Fibroblast of mammary gland (primary cell): ENCODE measurements at regions not wholly inside any gene's neighbourhood (a gene's known extent, or its start where the extent isn't known, plus 50 kb on each side); places are given as distances from the start of the nearest gene placed in this dataset.
"Not testable (repeated sequence)": the region's sequence is repeated elsewhere in the genome, so short reads cannot be mapped to it uniquely, and the experiment has no call there.

Experiments
- DNase-seq: peaks from one replicate; pipeline ENCODE4 v3.0.0-alpha.2; 2010; ENCODE audit warnings: low read depth
- H3K4me3 ChIP-seq: 2 replicates; pipeline ENCODE4 v1.5.1; 2011; ENCODE audit warnings: low read depth, mild to moderate bottlenecking, low read length, moderate library complexity; ENCODE audit not compliant: control insufficient read depth
- CTCF ChIP-seq: conservative IDR thresholded peaks from 2 replicates; pipeline ENCODE4 v1.5.1; 2011; ENCODE audit warnings: low read depth, low read length, inconsistent platforms; ENCODE audit not compliant: control insufficient read depth, insufficient read depth

GRCh38 chr16:18161224-18161623 lies 175.3 kb downstream of the NPIPA8 start:
- not testable (repeated sequence) for DNase-seq, H3K4me3 ChIP-seq

GRCh38 chr16:18159185-18159584 lies 177.4 kb downstream of the NPIPA8 start:
- not testable (repeated sequence) for DNase-seq, H3K4me3 ChIP-seq

GRCh38 chr16:18157854-18158253 lies 178.7 kb downstream of the NPIPA8 start:
- not testable (repeated sequence) for H3K4me3 ChIP-seq

GRCh38 chr16:18152832-18153231 lies 183.7 kb downstream of the NPIPA8 start:
- DNase-seq, H3K4me3 ChIP-seq: not testable (repeated sequence)

More at GRCh38 chr16:18157854-18158253, 178.7 kb downstream of the NPIPA8 start:
- DNase-seq = not testable (repeated sequence)

- not testable (repeated sequence) for H3K4me3 ChIP-seq, DNase-seq
Measured at GRCh38 chr16:18148132-18148531, 188.4 kb downstream of the NPIPA8 start.

- H3K4me3 ChIP-seq, DNase-seq: not testable (repeated sequence)
Measured at GRCh38 chr16:18146601-18147142, 189.9 kb downstream of the NPIPA8 start.

GRCh38 chr16:18142066-18142465 lies 194.5 kb downstream of the NPIPA8 start:
- H3K4me3 ChIP-seq, DNase-seq: not testable (repeated sequence)

GRCh38 chr16:18136288-18136687 lies 200.2 kb downstream of the NPIPA8 start:
- not testable (repeated sequence) for DNase-seq, H3K4me3 ChIP-seq

- DNase-seq, H3K4me3 ChIP-seq: not testable (repeated sequence)
Measured at GRCh38 chr16:18135024-18135423, 201.5 kb downstream of the NPIPA8 start.

GRCh38 chr16:18131587-18131986 lies 204.9 kb downstream of the NPIPA8 start:
- not testable (repeated sequence) for DNase-seq, H3K4me3 ChIP-seq
- peak; percentile 40 for TF ChIP-seq CTCF

GRCh38 chr16:18130478-18131120 lies 205.9 kb downstream of the NPIPA8 start:
- peak; percentile 8 for DNase-seq
- H3K4me3 ChIP-seq = not testable (repeated sequence)

GRCh38 chr16:18127033-18127432 lies 209.5 kb downstream of the NPIPA8 start:
- H3K4me3 ChIP-seq, DNase-seq: not testable (repeated sequence)

GRCh38 chr16:18119092-18119491 lies 217.4 kb downstream of the NPIPA8 start:
- H3K4me3 ChIP-seq = not testable (repeated sequence)

GRCh38 chr16:18118684-18119083 lies 217.9 kb downstream of the NPIPA8 start:
- DNase-seq, H3K4me3 ChIP-seq: not testable (repeated sequence)

More at GRCh38 chr16:18119092-18119491, 217.4 kb downstream of the NPIPA8 start:
- not testable (repeated sequence) for DNase-seq

- DNase-seq = peak; percentile 0
- H3K4me3 ChIP-seq = not testable (repeated sequence)
Measured at GRCh38 chr16:18118071-18118470, 218.5 kb downstream of the NPIPA8 start.

GRCh38 chr16:18104412-18104811 lies 232.1 kb downstream of the NPIPA8 start:
- DNase-seq, H3K4me3 ChIP-seq: not testable (repeated sequence)

- not testable (repeated sequence) for H3K4me3 ChIP-seq, DNase-seq
Measured at GRCh38 chr16:18101077-18101476, 235.5 kb downstream of the NPIPA8 start.

- DNase-seq, H3K4me3 ChIP-seq: not testable (repeated sequence)
Measured at GRCh38 chr16:18092605-18093004, 243.9 kb downstream of the NPIPA8 start.
